GM18508 (cell line): ENCODE measurements at regions not wholly inside any gene's neighbourhood (a gene's known extent, or its start where the extent isn't known, plus 50 kb on each side); places are given as distances from the start of the nearest gene placed in this dataset.

Source experiments
- ATAC-seq: cut with Tn5 transposase; IDR thresholded peaks from one replicate; pipeline ENCODE4 v1.9.1; 2021; ENCODE audit warnings: moderate number of reproducible peaks; ENCODE audit not compliant: insufficient read depth, unreplicated experiment

- no peak for ATAC-seq
Observed at GRCh38 chr3:16658004-16658924, 53.0 kb upstream of the DAZL start.

GRCh38 chr3:16658925-16659793, 53.9 kb upstream of the DAZL start:
- no peak for ATAC-seq

GRCh38 chr3:16663854-16664712, 58.9 kb upstream of the DAZL start:
- ATAC-seq, result no peak

GRCh38 chr3:16665282-16665741, 60.1 kb upstream of the DAZL start:
- no peak for ATAC-seq

GRCh38 chr3:16666206-16666605, 61.0 kb upstream of the DAZL start:
- no peak for ATAC-seq

- no peak for ATAC-seq
Observed at GRCh38 chr3:16667633-16668032, 62.4 kb upstream of the DAZL start.

GRCh38 chr3:16668776-16669545, 63.7 kb upstream of the DAZL start:
- no peak for ATAC-seq

GRCh38 chr3:16670191-16670590, 65.0 kb upstream of the DAZL start:
- ATAC-seq, result no peak

GRCh38 chr3:16671690-16672089, 66.5 kb upstream of the DAZL start:
- no peak for ATAC-seq

GRCh38 chr3:16673530-16673929, 68.3 kb upstream of the DAZL start:
- no peak for ATAC-seq

GRCh38 chr3:16675805-16676204, 70.6 kb upstream of the DAZL start:
- no peak for ATAC-seq

GRCh38 chr3:16686679-16687078, 81.5 kb upstream of the DAZL start:
- no peak for ATAC-seq

- ATAC-seq, result no peak
Observed at GRCh38 chr3:16687221-16687620, 82.0 kb upstream of the DAZL start.

- no peak for ATAC-seq
Observed at GRCh38 chr3:16692486-16693344, 87.5 kb upstream of the DAZL start.

- ATAC-seq, result no peak
Observed at GRCh38 chr3:16693820-16694219, 88.6 kb upstream of the DAZL start.

- no peak for ATAC-seq
Observed at GRCh38 chr3:16695710-16696109, 90.5 kb upstream of the DAZL start.

GRCh38 chr3:16697443-16698147, 92.4 kb upstream of the DAZL start:
- no peak for ATAC-seq

- ATAC-seq, result no peak
Observed at GRCh38 chr3:16700651-16701050, 95.4 kb upstream of the DAZL start.
